HG03521 (cell line): ENCODE measurements at regions not wholly inside any gene's neighbourhood (a gene's known extent, or its start where the extent isn't known, plus 50 kb on each side); places are given as distances from the start of the nearest gene placed in this dataset.

Experiments
- ATAC-seq: cut with Tn5 transposase; IDR thresholded peaks from one replicate; pipeline ENCODE4 v1.9.1; 2021; ENCODE audit warnings: mild to moderate bottlenecking, moderate library complexity; ENCODE audit not compliant: unreplicated experiment

DNA sequence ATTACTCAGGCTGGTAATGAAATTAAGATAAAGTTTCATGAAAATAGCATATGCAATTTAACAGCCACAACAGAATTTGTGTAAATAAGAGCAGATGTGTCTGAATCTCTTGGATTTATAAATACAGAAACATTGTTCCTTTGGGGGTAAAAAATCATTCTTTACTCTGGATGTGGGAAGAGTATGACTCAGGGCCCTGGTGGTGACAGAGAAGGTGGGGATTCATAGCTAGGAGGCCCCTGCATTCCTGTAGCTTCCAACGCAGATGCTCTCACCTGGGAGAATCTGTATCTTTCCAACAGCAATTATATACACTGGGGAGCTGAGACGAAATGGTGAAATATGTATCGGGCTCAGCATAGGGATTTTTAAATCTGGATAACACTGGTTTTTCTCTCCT lies 167.6 kb upstream of the CADPS start:
- no peak for ATAC-seq

DNA sequence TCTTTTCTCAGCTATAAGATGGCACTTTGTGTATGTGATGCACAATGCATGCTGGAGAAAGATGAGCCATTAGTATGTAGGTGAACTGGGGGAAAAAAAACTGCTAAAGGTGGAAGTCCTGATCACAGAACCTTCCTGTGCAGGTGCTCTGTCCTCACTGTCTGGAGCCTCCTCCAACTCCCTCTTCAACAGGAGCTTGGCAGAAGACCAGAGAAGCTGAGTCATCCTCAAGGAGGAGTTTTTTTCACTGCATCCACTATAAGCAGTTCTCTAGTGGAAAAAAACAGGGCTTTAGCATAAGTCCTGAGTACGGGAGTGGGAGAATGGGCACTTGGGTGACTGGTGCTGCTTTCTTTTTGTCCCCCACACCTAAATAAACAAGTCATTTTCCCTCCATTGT lies 168.4 kb upstream of the CADPS start:
- ATAC-seq, result no peak

DNA sequence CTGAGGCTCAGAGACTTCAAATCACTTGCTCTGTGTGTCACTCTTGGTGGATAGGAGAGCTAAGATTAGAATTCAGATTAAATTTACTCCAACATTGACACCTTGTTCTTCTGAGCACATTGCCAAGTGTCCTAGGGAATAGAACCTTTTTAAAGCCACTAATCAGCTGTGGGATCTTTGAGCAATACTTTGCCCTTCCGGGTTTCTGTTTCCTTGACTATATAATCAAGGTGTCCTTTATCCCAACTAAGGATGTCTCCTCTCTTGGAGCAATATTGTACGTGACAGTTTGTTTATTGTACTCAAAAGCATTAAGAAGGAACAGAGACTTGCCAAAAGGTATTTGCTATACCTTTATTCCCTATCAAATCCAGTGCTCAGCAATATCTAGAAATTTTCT lies 170.9 kb upstream of the CADPS start:
- ATAC-seq, result no peak

DNA sequence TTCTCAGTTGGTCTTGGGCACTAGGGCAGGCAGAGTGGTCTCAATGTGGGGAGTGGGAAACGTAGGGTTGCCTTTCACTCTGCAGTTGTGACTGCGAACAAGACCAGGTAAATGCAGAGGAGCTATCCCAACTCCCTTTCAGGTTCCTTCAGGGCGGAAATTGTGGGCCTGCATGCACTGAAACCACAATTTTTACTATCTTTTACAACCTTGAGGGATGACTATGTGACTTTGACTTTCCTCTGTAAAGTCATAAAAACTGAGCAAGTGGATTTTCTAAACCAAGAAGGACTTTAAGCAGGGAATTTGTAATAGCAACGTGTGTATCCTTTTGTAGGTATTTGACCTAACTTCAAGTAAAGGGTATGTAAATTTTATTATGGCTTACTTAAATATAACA lies 171.4 kb upstream of the CADPS start:
- no peak for ATAC-seq

DNA sequence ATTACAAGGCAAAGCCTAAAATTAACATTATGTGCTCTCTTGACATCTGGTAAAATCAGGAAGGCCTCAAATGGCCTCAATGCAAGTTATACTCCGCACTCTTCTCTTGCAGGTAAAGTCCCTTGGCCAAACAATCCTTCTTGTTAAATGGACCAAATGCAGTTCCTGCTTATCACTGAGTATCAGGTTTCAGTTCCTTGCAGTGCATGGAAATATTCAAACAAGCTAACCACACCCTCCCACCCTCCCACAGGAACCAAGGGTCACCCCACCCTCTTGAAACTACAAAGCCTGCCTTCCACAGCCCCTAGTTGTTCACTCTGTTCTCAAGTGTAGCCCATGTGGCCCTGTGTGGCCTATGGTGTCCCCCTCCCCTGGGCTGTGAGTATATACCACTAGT lies 171.9 kb upstream of the CADPS start:
- no peak for ATAC-seq

DNA sequence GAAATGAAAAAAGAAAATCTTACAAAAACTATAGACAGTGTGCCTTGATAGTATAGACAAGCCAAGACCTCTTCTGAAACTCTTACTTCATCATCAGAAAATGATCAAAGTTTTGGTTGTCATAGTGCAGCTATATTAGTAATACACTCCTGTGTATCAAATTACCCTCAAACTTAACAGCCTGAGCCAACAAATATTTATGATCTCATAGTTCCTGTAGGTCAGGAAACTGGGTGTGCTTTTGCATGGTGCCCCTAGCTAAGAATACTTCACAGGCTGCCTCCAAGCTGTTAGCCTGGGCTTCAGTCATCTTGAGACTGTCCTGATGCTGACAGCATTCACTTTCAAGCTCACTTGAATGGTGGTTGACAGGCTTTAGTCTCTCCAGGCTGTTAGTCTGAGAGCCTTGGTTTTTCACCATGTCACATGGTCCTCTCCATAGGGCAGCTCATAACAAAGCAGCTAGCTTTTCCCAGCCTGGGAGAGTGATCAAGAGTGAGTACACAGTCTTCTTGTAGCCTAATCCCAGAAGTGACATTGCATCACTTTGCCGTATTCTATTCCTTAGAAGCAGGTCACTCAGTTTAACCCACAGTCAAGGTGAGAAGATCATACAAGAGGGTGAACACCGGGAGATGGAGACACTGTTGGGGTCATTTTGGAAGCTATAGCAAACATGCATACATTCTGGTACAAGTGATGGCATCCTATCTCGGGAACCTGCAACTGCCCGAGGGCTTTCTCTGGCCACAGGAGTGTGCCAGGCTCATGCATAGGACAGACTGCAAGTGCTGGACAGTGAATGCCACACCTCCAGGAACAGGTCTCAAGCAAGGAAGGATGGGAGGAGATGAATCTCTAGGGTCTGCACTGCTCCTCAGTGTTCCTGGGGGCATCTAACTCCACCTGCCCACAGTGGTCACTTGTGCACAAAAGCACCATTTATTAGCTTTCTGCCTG lies 173.4 kb upstream of the CADPS start:
- no peak for ATAC-seq

DNA sequence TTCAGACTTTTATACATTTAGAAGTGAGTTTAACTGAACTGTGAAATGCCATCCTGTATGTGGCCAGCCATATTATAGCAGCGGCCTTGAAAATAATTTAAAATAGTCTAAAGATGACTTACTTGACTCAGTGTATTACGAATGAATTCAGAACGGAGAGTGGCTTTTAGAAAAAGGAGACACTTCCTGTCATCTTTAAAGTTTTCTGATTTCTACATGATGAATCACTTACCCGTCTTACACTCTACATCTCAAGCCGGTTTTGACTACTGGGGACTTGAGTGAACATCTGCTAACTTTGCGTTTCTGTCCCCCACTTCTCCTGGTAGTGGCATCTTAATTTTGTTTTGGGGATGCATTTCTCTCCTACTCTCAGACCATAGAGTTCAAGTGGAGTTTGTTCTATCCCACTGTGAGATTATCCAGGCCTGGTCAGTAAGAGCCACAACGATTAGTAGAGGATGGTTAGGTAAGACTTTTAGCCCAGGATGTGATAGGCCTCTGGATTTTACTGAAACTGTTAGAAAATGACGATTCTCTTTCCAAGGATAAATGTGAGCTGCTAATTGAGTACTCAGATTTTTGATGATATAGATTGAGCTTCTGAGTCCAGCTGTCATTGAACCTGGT lies 175.4 kb upstream of the CADPS start:
- ATAC-seq, result no peak

DNA sequence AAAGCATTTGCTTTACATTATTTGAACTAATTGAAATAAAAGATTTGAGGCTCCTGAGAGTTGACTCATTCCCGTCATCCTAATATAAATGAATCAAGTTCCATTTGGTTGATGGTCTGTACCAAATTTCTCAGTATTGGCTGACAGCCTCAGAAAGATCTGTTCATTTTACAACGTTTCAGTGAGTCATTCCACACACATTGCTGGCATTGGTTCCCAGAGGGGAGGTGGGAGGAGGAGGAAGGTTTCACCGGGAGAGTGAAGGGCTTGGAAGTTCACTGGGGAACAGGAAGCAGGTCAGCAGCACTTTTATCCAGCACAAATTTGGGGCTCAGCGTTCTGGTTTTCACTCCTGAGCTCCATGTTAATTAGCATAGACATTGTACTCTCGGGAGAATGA lies 176.7 kb upstream of the CADPS start:
- no peak for ATAC-seq

DNA sequence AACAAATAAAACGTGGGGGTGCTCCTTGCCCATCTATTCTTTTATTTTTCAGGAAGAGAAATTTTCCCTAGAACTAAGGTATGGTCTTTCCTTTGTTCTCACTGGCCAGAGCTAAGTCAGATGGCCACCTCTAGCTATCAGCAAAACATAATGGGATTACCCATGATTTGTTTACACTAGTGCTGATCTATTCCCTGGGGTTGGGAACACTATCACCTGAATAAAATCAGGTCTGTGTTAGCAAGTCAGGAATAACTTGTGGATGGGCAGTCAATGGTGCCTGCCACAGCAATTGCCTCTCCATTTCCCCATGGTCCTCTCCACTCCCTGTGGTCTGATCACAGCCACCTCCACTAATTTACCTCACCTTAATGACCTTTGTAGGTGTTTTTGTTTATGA lies 181.7 kb upstream of the CADPS start:
- no peak for ATAC-seq

DNA sequence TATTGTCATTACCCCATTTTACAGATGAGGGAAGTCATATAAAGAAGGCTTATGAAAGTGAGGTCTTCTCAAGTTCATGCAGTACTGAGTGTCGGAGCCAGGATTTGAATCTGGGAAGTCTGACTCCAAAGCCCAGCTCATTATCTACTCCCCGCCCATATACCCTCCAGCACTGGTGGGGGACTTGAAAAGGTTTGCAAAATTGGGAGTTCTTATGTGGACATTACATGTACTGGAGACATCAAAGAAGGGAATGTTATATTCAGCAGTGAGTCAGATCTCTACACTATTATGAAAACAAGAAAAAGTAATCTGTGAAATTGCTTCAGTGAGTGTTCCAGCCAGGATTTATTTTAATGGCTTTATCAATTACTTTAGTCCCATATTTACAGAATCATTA lies 185.2 kb upstream of the CADPS start:
- ATAC-seq, result no peak

DNA sequence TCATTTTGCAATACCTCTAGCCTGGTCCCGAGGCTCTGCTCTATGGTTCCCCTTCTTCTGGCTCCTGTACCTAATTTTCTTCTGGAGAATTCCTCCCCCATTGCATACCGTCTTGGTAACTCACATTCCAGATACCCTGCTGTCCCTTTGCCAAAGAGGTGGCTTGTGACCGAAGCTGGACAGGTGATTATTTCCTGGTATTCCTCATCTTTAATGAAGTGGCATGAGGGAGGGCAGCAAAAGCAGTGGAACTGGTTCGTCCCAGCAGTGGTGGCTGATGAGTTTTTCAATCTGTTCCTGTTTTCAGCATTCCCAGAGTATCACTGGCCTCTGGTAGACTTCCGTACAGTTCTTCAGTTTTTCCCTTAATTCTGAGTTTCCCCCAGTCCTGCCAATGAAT lies 186.2 kb upstream of the CADPS start:
- ATAC-seq, result no peak

DNA sequence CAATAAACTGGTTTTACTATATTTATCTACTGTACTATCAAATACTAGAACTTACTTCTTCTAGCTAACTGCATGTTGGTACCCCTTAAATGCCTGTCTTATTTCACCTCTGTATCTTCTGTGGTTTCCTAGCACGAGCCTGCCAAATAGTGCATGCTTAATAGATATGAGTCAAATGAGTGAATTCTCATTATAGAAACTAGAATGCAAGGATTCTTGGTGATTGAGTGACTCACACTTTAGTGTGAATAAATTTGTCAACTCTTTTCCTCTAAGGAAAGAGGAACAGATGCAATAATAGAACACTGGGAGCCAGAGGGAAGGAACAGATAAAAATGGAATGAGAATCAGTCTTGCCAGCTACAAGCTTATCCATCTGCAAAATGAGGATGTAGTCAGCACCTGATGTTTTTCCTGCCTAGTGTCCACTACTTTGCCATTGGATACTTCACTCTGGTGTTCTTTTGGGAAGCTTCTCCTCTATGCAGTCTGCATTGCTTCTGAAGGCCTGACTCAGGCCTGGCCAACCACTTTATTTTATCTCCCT lies 189.1 kb upstream of the CADPS start:
- ATAC-seq, result no peak

DNA sequence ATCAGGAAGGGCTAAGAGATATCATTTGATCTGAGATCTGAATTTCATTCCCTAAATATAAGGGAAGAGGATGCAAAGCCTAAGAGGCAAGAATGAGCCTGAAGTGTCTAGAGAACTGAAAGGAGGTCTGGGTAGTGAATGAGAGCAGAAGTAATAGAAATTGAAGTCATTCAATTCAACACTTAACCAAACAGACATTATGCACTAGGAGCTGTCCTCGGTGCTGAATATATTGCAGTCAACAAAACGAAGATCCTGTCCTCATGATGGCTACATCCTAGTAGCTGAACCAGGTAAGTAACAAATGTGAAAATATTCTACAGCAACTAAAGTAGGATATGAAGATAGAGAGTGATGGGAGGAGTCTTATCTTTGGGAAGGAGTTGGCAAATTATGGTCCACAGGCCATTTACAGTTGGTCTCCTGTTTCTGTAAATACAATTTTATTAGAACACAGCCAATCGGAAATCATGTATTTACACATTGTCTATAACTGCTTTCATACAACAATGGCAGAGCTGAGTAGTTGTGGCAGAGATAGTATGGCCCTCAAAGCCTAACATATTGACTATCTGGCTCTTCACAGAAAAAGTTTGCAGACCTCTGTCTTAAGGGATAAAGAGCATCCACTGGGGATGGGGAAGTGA lies 192.9 kb upstream of the CADPS start:
- ATAC-seq, result no peak

DNA sequence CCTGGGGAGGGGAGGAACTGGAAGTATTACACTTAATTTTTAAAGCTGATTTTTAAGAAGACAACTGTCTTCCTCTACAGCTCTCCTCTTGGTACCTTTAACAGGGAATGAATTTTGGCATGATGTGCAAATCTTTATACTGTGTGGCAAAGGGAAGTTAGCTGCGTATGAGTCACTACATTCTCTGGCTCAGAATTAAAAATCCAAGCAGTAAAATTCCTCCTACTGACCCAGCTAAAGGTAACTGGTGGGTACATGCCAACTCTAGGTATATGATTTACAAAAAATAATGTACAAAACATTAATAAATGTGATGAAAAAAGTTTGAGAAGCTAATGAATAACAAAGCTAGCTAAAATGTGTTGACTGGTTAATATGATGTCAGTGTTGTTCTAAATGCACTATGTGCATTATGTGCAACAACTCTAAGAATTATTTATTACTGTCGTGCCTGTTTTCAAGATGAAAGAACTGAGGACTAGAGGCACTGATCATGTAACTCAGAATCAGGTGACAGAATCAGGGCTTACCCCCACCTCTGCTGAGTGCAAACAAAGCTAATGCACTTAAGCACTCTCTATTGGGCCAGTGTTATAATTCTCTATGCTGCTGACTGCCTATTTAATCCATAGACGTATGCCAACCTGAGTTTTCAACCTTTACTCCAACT lies 194.7 kb upstream of the CADPS start:
- ATAC-seq, result no peak

DNA sequence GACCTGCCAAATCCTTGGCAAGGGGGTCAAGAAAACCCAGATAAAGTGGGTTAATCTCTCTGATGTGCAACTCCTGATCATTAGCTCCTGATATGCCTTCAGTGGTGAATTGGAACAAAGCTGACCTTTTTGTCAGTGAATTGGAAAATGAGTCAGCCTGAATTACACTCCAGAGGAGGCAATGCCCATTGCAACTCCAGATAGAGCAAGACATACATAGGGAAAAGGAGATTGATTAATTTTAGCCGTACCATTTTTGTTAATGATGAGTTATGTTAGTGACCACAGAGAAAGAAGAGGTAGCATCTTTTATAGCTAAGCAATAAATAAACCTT lies 195.2 kb upstream of the CADPS start:
- no peak for ATAC-seq

DNA sequence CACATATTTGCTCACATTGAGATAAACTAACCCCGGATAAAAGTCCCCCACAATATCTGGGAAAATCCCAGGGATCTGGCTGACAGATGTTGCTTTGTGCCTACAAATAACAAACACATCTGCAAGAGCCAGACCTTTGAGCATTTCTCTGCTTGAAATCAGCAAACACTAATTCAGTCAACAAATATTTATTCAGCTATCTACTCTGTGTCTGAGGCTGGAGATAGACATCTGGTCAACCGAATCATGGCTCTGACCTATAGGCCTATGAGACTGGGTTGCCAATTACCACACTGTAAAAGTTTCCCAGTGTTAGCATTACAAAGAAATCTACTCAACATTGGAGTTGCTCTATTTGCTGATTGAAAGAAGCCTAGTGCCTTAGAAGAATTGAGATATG lies 201.1 kb upstream of the CADPS start:
- ATAC-seq, result no peak

DNA sequence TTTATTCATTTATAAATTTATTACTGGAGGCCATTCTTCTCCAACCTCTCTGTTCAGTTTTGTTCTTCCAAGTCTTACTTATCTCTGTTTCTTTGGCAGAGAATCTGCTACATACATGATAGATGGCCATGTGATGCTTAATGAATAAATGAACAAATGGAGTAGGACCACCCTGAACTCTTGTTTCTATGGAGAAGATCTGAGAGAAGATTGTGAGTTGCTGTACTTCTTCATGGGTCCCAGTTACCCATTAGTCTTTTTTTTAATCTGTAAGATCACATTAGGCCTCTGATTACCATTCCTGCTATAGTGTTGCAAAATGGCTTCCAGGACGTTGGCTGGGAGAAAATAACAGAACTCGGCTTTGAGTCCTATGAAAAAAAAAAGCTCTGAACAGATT lies 191.9 kb upstream of the SYNPR start:
- ATAC-seq, result no peak

DNA sequence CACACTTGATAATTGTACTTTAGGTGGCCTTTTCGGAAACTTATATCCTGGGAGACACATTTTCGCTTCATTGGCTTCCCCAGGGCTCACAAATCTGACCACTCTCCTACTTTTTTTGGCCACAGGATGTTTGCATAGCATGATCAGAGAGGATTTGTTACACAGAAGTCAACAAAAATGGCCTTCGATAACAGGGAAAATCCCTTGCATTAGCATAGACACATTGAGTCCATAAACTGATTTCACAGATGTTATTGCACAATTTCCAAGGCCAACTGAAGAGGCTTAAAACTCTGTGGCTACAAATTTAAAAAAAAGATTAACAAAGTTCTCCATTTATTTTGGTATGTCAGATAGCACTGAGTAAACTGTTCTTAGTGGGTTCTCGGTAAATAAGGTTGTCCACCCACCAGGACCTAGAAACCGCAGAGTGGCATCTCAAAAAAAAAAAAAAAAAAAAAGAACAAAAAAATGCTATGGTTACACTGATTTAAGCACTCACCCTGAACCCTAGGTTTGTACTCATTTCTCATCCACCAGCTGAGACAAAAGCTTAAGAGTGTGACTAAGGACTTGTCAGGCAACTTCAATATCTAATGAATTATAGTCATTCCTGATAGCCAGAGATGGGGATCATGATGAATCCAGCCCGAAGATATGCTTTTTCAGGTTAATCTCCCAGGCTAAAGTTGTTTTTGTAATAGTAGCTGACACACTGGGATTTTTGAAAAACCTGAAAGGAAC lies 188.9 kb upstream of the SYNPR start:
- no peak for ATAC-seq

DNA sequence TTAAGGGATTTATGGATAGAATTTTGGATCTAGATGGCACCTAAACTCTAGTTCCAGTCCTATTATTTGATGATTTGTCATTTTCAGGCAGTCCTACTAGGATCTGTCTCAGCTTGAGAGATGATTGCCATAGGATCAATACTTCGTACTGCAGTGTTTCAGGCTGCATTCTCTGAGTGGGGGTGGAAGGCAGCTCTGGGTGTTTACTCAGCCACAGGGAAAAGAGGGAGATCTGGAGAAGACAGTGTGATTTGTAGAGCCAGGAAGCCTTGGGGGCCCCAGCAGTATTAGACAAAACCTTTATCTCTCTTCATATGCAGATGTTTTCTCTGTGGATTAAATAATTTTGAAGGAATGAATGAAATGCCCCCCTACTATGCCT lies 188.4 kb upstream of the SYNPR start:
- no peak for ATAC-seq

DNA sequence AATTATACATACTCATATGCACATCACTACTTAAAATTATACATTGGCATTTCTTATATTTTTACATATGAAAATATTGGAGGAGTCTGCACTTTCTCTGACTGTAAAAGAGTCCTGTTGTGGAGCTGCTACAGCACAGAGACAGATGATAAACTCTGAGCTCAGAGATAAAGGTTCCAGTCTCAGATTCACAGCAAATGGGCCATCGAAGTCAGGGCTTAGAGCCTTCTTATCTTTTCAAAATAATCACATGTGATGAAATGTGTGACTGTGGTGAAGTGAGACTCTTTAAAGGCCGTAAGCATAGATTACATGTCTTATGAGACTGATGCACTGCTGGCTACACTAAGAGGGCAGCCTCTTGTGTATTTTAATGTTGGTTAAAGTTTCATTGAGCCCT lies 187.5 kb upstream of the SYNPR start:
- ATAC-seq, result no peak

DNA sequence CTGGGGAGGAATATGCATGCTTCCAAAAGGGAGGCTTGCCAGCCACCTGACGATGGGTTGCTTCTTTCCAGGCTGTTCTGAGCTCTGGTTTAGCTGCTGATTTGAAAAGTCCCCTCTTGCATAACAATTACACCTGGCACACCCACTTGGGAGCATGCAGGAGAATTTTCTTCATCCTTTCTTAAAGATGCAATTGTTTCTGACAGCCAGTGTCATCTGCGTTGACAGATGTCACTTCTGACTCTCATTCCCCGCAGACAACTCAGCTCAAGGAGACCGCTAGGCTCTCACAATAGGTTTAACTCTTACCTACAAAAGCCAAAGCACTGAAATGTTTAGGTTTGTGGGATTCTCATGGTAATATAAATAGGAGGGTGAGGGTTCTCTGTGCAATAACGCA lies 185.6 kb upstream of the SYNPR start:
- no peak for ATAC-seq
